ENCODE measurements at regions not wholly inside any gene's neighbourhood (a gene's known extent, or its start where the extent isn't known, plus 50 kb on each side); places are given as distances from the start of the nearest gene placed in this dataset.
"Not testable (repeated sequence)": the region's sequence is repeated elsewhere in the genome, so short reads cannot be mapped to it uniquely, and the experiment has no call there.

DNA sequence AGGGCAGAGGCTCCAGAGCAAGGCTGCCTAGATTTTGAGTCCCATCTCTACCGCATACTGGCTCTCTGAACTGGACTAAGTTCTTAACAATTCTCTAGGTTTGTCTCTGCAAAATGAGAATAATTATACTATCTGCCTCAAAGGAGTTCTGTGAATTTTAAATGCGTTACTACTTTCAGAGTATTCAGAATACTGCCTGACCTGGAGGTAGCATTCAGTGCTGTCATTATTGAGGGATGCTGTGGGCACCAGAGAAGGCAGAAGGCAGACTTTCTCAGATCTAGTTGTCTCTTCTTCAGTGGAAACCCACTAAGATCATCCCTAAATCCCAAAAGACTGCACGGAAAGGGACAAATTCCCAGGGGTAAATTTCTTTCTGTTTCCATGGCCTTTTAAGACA lies 147.4 kb upstream of the RORA start:
- H3K4me3 ChIP-seq (ENCODE audit: low read length) = no peak overlapping the region
- peaks cover 19% of the 10 kb centered on the region; the same call in 1 of the 2 replicates for H3K27me3 ChIP-seq (ENCODE audit: low read depth, low read length)
- no peak overlapping the region for H3K4me2 ChIP-seq (ENCODE audit: low read length)
- no peaks in the 10 kb centered on the region for H3K4me1 ChIP-seq (ENCODE audit: low read length)
- no peaks in the 10 kb centered on the region for H3K9me3 ChIP-seq (ENCODE audit: insufficient read depth, low read length)
- H3K9ac ChIP-seq (ENCODE audit: low read length) = no peak overlapping the region
- no peak overlapping the region for H3K27ac ChIP-seq (ENCODE audit: low read length)
- TF ChIP-seq EZH2phosphoT487 (IDR thresholded peaks at IDR 0.05; ENCODE audit: low read depth) = no peak
- no peak for TF ChIP-seq CTCF (IDR thresholded peaks at IDR 0.05; ENCODE audit: low read depth, low read length)
- no peaks in the 10 kb centered on the region for H3K36me3 ChIP-seq (replicated peaks; ENCODE audit: low read depth, low read length)
- H3K79me2 ChIP-seq (ENCODE audit: low read length) = no peaks in the 10 kb centered on the region
- no peak overlapping the region for H2AFZ ChIP-seq (ENCODE audit: low read depth, low read length)
- H4K20me1 ChIP-seq (ENCODE audit: insufficient read depth, low read length) = no peaks in the 10 kb centered on the region

DNA sequence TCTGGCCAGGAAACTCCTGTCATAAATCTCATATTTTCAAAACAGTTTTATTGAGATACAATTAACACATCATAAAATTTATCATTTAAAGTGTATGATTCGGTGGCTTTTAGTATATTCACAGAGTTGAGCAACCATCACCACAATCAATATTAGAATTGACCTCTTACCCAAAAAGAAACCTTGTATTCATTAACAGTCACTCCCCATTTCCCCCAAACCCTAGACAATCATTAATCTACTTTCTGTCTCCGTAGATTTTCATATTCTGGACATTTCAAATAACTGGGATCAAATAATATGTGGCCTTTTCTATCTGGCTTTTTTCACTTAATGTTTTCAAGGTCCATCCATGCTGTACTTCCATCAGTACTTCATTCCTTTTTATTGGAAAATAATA lies 145.7 kb upstream of the RORA start:
- Histone ChIP-seq H3K4me1 (ENCODE audit: low read length) (no peaks in the 10 kb centered on the region), H4K20me1 (ENCODE audit: insufficient read depth, low read length) (no peaks in the 10 kb centered on the region), H3K9ac (ENCODE audit: low read length) (no peak overlapping the region), H3K27me3 (ENCODE audit: low read depth, low read length) (peaks cover 9% of the 10 kb centered on the region; the same call in 1 of the 2 replicates), H3K4me3 (ENCODE audit: low read length) (no peak overlapping the region), H3K27ac (ENCODE audit: low read length) (no peak overlapping the region), H3K9me3 (ENCODE audit: insufficient read depth, low read length) (no peaks in the 10 kb centered on the region), H3K36me3 (replicated peaks; ENCODE audit: low read depth, low read length) (no peaks in the 10 kb centered on the region), H3K79me2 (ENCODE audit: low read length) (no peaks in the 10 kb centered on the region), H3K4me2 (ENCODE audit: low read length) (no peak overlapping the region), H2AFZ (ENCODE audit: low read depth, low read length) (no peak overlapping the region)
- no peak for TF ChIP-seq CTCF (IDR thresholded peaks at IDR 0.05; ENCODE audit: low read depth, low read length)
- TF ChIP-seq EZH2phosphoT487 (IDR thresholded peaks at IDR 0.05; ENCODE audit: low read depth) = no peak

GRCh38 chr15:61367953-61368352 lies 138.9 kb upstream of the RORA start:
- Histone ChIP-seq H3K4me2 (ENCODE audit: low read length) (no peak overlapping the region), H3K9ac (ENCODE audit: low read length) (no peak overlapping the region), H3K27me3 (ENCODE audit: low read depth, low read length) (peaks cover 5% of the 10 kb centered on the region; the same call in 1 of the 2 replicates), H3K9me3 (ENCODE audit: insufficient read depth, low read length) (no peaks in the 10 kb centered on the region), H3K4me3 (ENCODE audit: low read length) (no peak overlapping the region), H3K36me3 (replicated peaks; ENCODE audit: low read depth, low read length) (no peaks in the 10 kb centered on the region), H2AFZ (ENCODE audit: low read depth, low read length) (no peak overlapping the region), H4K20me1 (ENCODE audit: insufficient read depth, low read length) (no peaks in the 10 kb centered on the region), H3K27ac (ENCODE audit: low read length) (no peak overlapping the region), H3K79me2 (ENCODE audit: low read length) (no peaks in the 10 kb centered on the region), H3K4me1 (ENCODE audit: low read length) (no peaks in the 10 kb centered on the region)
- no peak for TF ChIP-seq CTCF (IDR thresholded peaks at IDR 0.05; ENCODE audit: low read depth, low read length)
- no peak for TF ChIP-seq EZH2phosphoT487 (IDR thresholded peaks at IDR 0.05; ENCODE audit: low read depth)

GRCh38 chr15:61364871-61365270 lies 135.8 kb upstream of the RORA start:
- Histone ChIP-seq H4K20me1 (ENCODE audit: insufficient read depth, low read length) (no peaks in the 10 kb centered on the region), H3K4me1 (ENCODE audit: low read length) (no peaks in the 10 kb centered on the region), H3K27me3 (ENCODE audit: low read depth, low read length) (peaks cover 5% of the 10 kb centered on the region; the same call in 1 of the 2 replicates), H3K9me3 (ENCODE audit: insufficient read depth, low read length) (no peaks in the 10 kb centered on the region), H2AFZ (ENCODE audit: low read depth, low read length) (no peak overlapping the region), H3K4me3 (ENCODE audit: low read length) (no peak overlapping the region), H3K4me2 (ENCODE audit: low read length) (no peak overlapping the region), H3K79me2 (ENCODE audit: low read length) (no peaks in the 10 kb centered on the region), H3K9ac (ENCODE audit: low read length) (no peak overlapping the region), H3K27ac (ENCODE audit: low read length) (no peak overlapping the region), H3K36me3 (replicated peaks; ENCODE audit: low read depth, low read length) (no peaks in the 10 kb centered on the region)
- TF ChIP-seq CTCF (IDR thresholded peaks at IDR 0.05; ENCODE audit: low read depth, low read length) (no peak), EZH2phosphoT487 (IDR thresholded peaks at IDR 0.05; ENCODE audit: low read depth) (no peak)

- not testable (repeated sequence) for H3K9me3 ChIP-seq (ENCODE audit: insufficient read depth, low read length); H3K9ac ChIP-seq (ENCODE audit: low read length); H3K4me1 ChIP-seq (ENCODE audit: low read length); H3K79me2 ChIP-seq (ENCODE audit: low read length); H3K36me3 ChIP-seq (replicated peaks; ENCODE audit: low read depth, low read length); H2AFZ ChIP-seq (ENCODE audit: low read depth, low read length); H3K4me2 ChIP-seq (ENCODE audit: low read length); H3K27me3 ChIP-seq (ENCODE audit: low read depth, low read length); H3K27ac ChIP-seq (ENCODE audit: low read length); H4K20me1 ChIP-seq (ENCODE audit: insufficient read depth, low read length); H3K4me3 ChIP-seq (ENCODE audit: low read length)
Measured at GRCh38 chr15:61362912-61363311, 133.8 kb upstream of the RORA start.

All from OCI-LY3 (cell line).